Progenitor cell of endocrine pancreas (in vitro differentiated cells): ENCODE measurements at regions not wholly inside any gene's neighbourhood (a gene's known extent, or its start where the extent isn't known, plus 50 kb on each side); places are given as distances from the start of the nearest gene placed in this dataset.

ENCODE experiments used
- DNase-seq: peaks from one replicate; pipeline ENCODE4 v3.0.0; 2021; ENCODE audit warnings: low spot score; ENCODE audit not compliant: unreplicated experiment
- H3K27ac Mint-ChIP-seq: 2 replicates; pipeline ENCODE4 v1.8.0; 2021; ENCODE audit warnings: mild to moderate bottlenecking, moderate library complexity, mixed read lengths
- H3K27me3 Mint-ChIP-seq: 2 replicates; pipeline ENCODE4 v1.8.0; 2021; ENCODE audit warnings: mixed read lengths
- H3K36me3 Mint-ChIP-seq: 2 replicates; pipeline ENCODE4 v1.8.0; 2022; ENCODE audit warnings: mixed read lengths; ENCODE audit not compliant: insufficient read depth
- H3K4me1 Mint-ChIP-seq: 2 replicates; pipeline ENCODE4 v1.8.0; 2021; ENCODE audit warnings: low read depth, mixed read lengths
- H3K4me3 Mint-ChIP-seq: 2 replicates; pipeline ENCODE4 v1.8.0; 2021; ENCODE audit warnings: low read depth, mild to moderate bottlenecking, moderate library complexity, mixed read lengths
- H3K9me3 Mint-ChIP-seq: 2 replicates; pipeline ENCODE4 v1.8.0; 2021; ENCODE audit warnings: low read depth, mixed read lengths
- TF ChIP-seq, protein P1 (sequence below): fragments of 200-600 bp; sonication (generic); IDR thresholded peaks from one replicate; pipeline ENCODE4 v1.5.0; 2021; ENCODE audit warnings: antibody characterized with exemption, mild to moderate bottlenecking; ENCODE audit not compliant: unreplicated experiment

DNA sequence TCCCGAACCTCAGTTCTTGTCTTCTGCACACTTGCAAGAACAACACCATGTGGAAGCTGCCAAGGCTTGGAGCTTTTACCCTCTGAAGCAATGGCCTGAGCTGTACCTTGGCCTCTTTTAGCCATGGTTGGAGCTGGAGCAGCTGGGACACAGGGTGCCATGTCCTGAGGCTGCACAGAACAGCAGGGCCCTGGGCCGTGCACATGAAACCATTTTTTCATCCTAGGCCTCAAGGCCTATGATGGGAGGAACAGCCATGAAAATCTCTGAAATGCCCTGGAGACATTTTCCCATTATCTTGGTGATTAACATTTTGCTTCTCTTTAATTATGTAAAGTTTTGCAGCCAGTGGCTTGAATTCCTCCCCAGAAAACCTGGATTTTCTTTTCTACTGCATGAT is 817.8 kb upstream of the CXADR start:
- DNase-seq = no peak
- Mint-ChIP-seq H3K27ac (no peak overlapping the region), H3K9me3 (peaks cover 25% of the 10 kb centered on the region), H3K4me3 (no peak overlapping the region), H3K4me1 (no peaks in the 10 kb centered on the region), H3K36me3 (peaks cover 5% of the 10 kb centered on the region), H3K27me3 (no peaks in the 10 kb centered on the region)
- TF ChIP-seq, protein P1, sequence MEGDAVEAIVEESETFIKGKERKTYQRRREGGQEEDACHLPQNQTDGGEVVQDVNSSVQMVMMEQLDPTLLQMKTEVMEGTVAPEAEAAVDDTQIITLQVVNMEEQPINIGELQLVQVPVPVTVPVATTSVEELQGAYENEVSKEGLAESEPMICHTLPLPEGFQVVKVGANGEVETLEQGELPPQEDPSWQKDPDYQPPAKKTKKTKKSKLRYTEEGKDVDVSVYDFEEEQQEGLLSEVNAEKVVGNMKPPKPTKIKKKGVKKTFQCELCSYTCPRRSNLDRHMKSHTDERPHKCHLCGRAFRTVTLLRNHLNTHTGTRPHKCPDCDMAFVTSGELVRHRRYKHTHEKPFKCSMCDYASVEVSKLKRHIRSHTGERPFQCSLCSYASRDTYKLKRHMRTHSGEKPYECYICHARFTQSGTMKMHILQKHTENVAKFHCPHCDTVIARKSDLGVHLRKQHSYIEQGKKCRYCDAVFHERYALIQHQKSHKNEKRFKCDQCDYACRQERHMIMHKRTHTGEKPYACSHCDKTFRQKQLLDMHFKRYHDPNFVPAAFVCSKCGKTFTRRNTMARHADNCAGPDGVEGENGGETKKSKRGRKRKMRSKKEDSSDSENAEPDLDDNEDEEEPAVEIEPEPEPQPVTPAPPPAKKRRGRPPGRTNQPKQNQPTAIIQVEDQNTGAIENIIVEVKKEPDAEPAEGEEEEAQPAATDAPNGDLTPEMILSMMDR = no peak

DNA sequence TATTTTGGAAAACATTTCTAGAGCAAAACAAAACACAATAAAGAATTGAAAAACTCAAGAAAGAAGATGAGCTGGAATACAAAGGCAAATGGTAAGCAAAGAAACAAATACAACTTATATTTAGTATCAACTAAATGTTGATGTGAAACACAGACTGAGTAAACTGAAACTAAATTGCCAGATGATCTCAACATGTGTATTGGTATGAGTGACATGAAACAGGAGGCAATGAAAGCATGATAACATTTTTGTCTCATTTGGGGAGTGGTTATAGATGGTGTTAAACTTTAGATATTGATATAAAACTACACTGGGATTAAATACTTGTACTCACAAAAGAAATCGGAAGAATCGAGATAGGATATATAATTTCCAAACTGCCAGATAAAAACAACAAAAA is 805.6 kb upstream of the CXADR start:
- H3K27ac Mint-ChIP-seq = no peak overlapping the region
- DNase-seq = no peak
- H3K9me3 Mint-ChIP-seq = peaks cover 3% of the 10 kb centered on the region
- TF ChIP-seq, protein P1 = no peak
- peaks cover 2% of the 10 kb centered on the region for H3K4me1 Mint-ChIP-seq
- no peaks in the 10 kb centered on the region for H3K36me3 Mint-ChIP-seq
- H3K4me3 Mint-ChIP-seq = no peak overlapping the region
- H3K27me3 Mint-ChIP-seq = no peaks in the 10 kb centered on the region

DNA sequence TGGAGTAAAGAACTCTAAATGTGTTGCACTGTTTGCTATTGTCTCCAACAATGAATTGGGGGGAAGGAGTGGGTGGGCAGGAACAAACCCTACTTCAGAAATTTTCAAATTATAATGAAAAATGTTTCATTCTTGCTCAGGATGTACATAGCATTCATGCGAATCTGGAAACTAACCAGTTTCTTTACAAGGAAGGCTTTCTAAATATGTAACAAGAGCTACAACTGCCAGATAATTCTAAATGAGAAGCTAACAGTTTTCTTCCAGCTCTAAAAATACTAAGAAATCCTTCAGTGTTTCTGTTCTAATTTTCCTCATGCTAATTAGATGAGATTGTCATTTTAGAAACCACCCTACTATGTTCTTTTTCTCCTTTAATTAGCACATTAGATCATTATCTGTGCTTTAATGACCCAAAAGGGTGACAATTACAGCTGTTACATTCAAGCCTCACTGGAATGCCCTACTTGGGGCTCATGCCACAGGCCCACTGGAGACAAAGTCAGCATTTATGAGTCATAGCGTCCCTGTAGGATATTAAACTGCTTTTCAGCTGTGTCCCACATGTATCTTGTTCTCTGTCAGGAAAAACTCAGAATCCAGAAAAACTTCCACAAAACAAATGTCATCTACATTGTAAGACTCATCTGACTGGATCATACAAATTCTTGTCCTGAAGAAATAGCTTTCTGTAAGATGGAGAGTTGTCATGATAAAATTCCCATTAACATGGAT is 804.6 kb upstream of the CXADR start:
- peak overlapping the region; percentile 13 for H3K27ac Mint-ChIP-seq
- no peaks in the 10 kb centered on the region for H3K27me3 Mint-ChIP-seq
- TF ChIP-seq, protein P1 = no peak
- no peaks in the 10 kb centered on the region for H3K36me3 Mint-ChIP-seq
- H3K9me3 Mint-ChIP-seq = peaks cover 3% of the 10 kb centered on the region
- no peak for DNase-seq
- peaks cover 2% of the 10 kb centered on the region for H3K4me1 Mint-ChIP-seq
- H3K4me3 Mint-ChIP-seq = no peak overlapping the region

DNA sequence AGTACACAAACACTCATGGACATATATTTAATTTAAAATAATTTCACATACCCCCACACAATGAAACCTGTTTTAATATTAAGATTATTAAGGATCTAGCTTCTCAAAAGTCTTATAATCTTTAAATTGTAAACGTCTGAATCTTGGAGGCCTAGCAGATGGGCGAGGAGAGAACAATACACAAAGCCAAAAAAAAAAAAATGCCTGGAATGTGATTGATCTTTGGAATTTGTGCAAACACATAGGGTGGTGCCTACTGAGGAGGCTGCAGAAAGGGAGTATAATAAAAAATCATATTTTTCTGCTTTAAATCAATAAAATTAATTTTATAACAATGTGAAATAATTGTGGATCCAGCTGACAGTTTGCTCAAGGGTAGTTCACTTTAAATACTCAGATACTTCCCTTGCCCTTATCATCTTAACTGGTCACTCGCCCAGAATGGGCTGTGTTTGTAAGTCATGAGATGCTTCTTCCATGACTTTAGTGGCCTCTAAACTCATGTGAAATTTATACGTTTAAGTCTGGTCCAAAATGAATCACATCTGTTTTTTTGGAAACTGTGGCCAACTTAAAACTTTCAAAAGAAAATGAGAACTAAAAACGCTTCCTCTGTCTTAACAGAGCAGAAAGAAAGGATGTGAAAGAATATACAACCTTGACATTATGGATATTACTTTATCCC is 802.8 kb upstream of the CXADR start:
- Mint-ChIP-seq H3K36me3 (no peaks in the 10 kb centered on the region), H3K27ac (no peak overlapping the region), H3K4me1 (peaks cover 2% of the 10 kb centered on the region), H3K27me3 (no peaks in the 10 kb centered on the region), H3K4me3 (no peak overlapping the region), H3K9me3 (peaks cover 3% of the 10 kb centered on the region)
- TF ChIP-seq, protein P1 = no peak
- no peak for DNase-seq

DNA sequence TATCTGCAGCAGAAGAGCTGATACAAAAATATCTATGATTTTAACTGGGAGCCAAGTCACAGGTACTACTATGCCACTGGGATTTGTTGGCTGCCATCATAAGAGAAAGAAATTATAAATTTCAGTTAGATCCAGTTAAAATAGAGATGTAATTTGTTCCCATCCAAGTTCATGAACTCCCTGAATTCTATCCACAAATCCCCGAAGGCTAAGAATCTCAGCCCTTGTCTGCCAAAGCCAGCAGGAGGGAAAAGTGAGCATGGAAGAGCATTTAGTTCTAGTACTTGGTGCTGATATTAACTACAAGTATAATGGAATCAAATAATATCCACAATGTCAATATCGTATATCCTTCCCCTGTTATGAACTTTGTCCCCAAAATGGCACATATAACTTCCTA is 801.1 kb upstream of the CXADR start:
- no peaks in the 10 kb centered on the region for H3K36me3 Mint-ChIP-seq
- peaks cover 7% of the 10 kb centered on the region for H3K9me3 Mint-ChIP-seq
- TF ChIP-seq, protein P1 = no peak
- peaks cover 2% of the 10 kb centered on the region for H3K4me1 Mint-ChIP-seq
- no peak overlapping the region for H3K4me3 Mint-ChIP-seq
- H3K27me3 Mint-ChIP-seq = no peaks in the 10 kb centered on the region
- no peak overlapping the region for H3K27ac Mint-ChIP-seq
- DNase-seq = no peak
